ENCODE measurements at regions not wholly inside any gene's neighbourhood (a gene's known extent, or its start where the extent isn't known, plus 50 kb on each side); places are given as distances from the start of the nearest gene placed in this dataset.

GRCh38 chr10:35707642-35708425 lies 65.7 kb upstream of the FZD8 start:
- Histone ChIP-seq H3K4me1 (ENCODE audit: control insufficient read depth, insufficient read depth, low read length) (no peaks in the 10 kb centered on the region), H3K27ac (ENCODE audit: low read depth, low read length) (no peak overlapping the region), H3K27me3 (ENCODE audit: control insufficient read depth, insufficient read depth, low read length) (no peaks in the 10 kb centered on the region), H3K36me3 (ENCODE audit: control insufficient read depth, insufficient read depth, low read length) (no peaks in the 10 kb centered on the region), H3K9me3 (ENCODE audit: control insufficient read depth, insufficient read depth, low read length) (no peaks in the 10 kb centered on the region), H3K4me3 (ENCODE audit: low read depth, low read length) (no peak overlapping the region)
- no peak for DNase-seq (ENCODE audit: low read depth in 4 of 6, low spot score in 6 of 6)
- no CpG with 5 or more reads among the region's 2 CpGs for WGBS (ENCODE audit: insufficient coverage)

GRCh38 chr10:35706959-35707358 lies 64.9 kb upstream of the FZD8 start:
- no peaks in the 10 kb centered on the region for H3K36me3 ChIP-seq (ENCODE audit: control insufficient read depth, insufficient read depth, low read length)
- H3K4me3 ChIP-seq (ENCODE audit: low read depth, low read length) = no peak overlapping the region
- H3K27me3 ChIP-seq (ENCODE audit: control insufficient read depth, insufficient read depth, low read length) = no peaks in the 10 kb centered on the region
- H3K9me3 ChIP-seq (ENCODE audit: control insufficient read depth, insufficient read depth, low read length) = no peaks in the 10 kb centered on the region
- DNase-seq (ENCODE audit: low read depth in 4 of 6, low spot score in 6 of 6) = no peak
- H3K27ac ChIP-seq (ENCODE audit: low read depth, low read length) = no peak overlapping the region
- no CpG with 5 or more reads among the region's 3 CpGs for WGBS (ENCODE audit: insufficient coverage)
- H3K4me1 ChIP-seq (ENCODE audit: control insufficient read depth, insufficient read depth, low read length) = no peaks in the 10 kb centered on the region

- Histone ChIP-seq H3K27ac (ENCODE audit: low read depth, low read length) (no peak overlapping the region), H3K27me3 (ENCODE audit: control insufficient read depth, insufficient read depth, low read length) (no peaks in the 10 kb centered on the region), H3K4me1 (ENCODE audit: control insufficient read depth, insufficient read depth, low read length) (no peaks in the 10 kb centered on the region), H3K9me3 (ENCODE audit: control insufficient read depth, insufficient read depth, low read length) (no peaks in the 10 kb centered on the region), H3K4me3 (ENCODE audit: low read depth, low read length) (no peak overlapping the region), H3K36me3 (ENCODE audit: control insufficient read depth, insufficient read depth, low read length) (no peaks in the 10 kb centered on the region)
- no peak for DNase-seq (ENCODE audit: low read depth in 4 of 6, low spot score in 6 of 6)
- 90% methylated on average over 2 of the region's 2 CpGs for WGBS (ENCODE audit: insufficient coverage)
Observed at GRCh38 chr10:35705671-35706070, 63.6 kb upstream of the FZD8 start.

GRCh38 chr10:35705051-35705450 lies 63.0 kb upstream of the FZD8 start:
- Histone ChIP-seq H3K27ac (ENCODE audit: low read depth, low read length) (no peak overlapping the region), H3K27me3 (ENCODE audit: control insufficient read depth, insufficient read depth, low read length) (no peaks in the 10 kb centered on the region), H3K9me3 (ENCODE audit: control insufficient read depth, insufficient read depth, low read length) (no peaks in the 10 kb centered on the region), H3K4me3 (ENCODE audit: low read depth, low read length) (no peak overlapping the region), H3K4me1 (ENCODE audit: control insufficient read depth, insufficient read depth, low read length) (no peaks in the 10 kb centered on the region), H3K36me3 (ENCODE audit: control insufficient read depth, insufficient read depth, low read length) (no peaks in the 10 kb centered on the region)
- DNase-seq (ENCODE audit: low read depth in 4 of 6, low spot score in 6 of 6) = no peak
- 70% methylated on average over 4 of the region's 5 CpGs for WGBS (ENCODE audit: insufficient coverage)

- H3K9me3 ChIP-seq (ENCODE audit: control insufficient read depth, insufficient read depth, low read length) = no peaks in the 10 kb centered on the region
- no peaks in the 10 kb centered on the region for H3K4me1 ChIP-seq (ENCODE audit: control insufficient read depth, insufficient read depth, low read length)
- H3K36me3 ChIP-seq (ENCODE audit: control insufficient read depth, insufficient read depth, low read length) = no peaks in the 10 kb centered on the region
- no peak for DNase-seq (ENCODE audit: low read depth in 4 of 6, low spot score in 6 of 6)
- H3K27ac ChIP-seq (ENCODE audit: low read depth, low read length) = no peak overlapping the region
- no peaks in the 10 kb centered on the region for H3K27me3 ChIP-seq (ENCODE audit: control insufficient read depth, insufficient read depth, low read length)
- no peak overlapping the region for H3K4me3 ChIP-seq (ENCODE audit: low read depth, low read length)
Observed at GRCh38 chr10:35704401-35704800, 62.3 kb upstream of the FZD8 start.

- no peak for DNase-seq (ENCODE audit: low read depth in 4 of 6, low spot score in 6 of 6)
- Histone ChIP-seq H3K4me3 (ENCODE audit: low read depth, low read length) (no peak overlapping the region), H3K27ac (ENCODE audit: low read depth, low read length) (no peak overlapping the region), H3K4me1 (ENCODE audit: control insufficient read depth, insufficient read depth, low read length) (no peaks in the 10 kb centered on the region), H3K27me3 (ENCODE audit: control insufficient read depth, insufficient read depth, low read length) (no peaks in the 10 kb centered on the region), H3K36me3 (ENCODE audit: control insufficient read depth, insufficient read depth, low read length) (no peaks in the 10 kb centered on the region), H3K9me3 (ENCODE audit: control insufficient read depth, insufficient read depth, low read length) (no peaks in the 10 kb centered on the region)
- WGBS (ENCODE audit: insufficient coverage) = 83% methylated on average over 12 of the region's 12 CpGs
Observed at GRCh38 chr10:35700487-35700882, 58.4 kb upstream of the FZD8 start.

GRCh38 chr10:35699848-35700486 lies 57.9 kb upstream of the FZD8 start:
- Histone ChIP-seq H3K4me1 (ENCODE audit: control insufficient read depth, insufficient read depth, low read length) (no peaks in the 10 kb centered on the region), H3K4me3 (ENCODE audit: low read depth, low read length) (no peak overlapping the region), H3K36me3 (ENCODE audit: control insufficient read depth, insufficient read depth, low read length) (no peaks in the 10 kb centered on the region), H3K9me3 (ENCODE audit: control insufficient read depth, insufficient read depth, low read length) (no peaks in the 10 kb centered on the region), H3K27me3 (ENCODE audit: control insufficient read depth, insufficient read depth, low read length) (no peaks in the 10 kb centered on the region), H3K27ac (ENCODE audit: low read depth, low read length) (no peak overlapping the region)
- peak in 1 of 6 donors; percentile 52 for DNase-seq (ENCODE audit: low read depth in 4 of 6, low spot score in 6 of 6)
- WGBS (ENCODE audit: insufficient coverage) = no CpG with 5 or more reads among the region's 5 CpGs

- H3K4me1 ChIP-seq (ENCODE audit: control insufficient read depth, insufficient read depth, low read length) = no peaks in the 10 kb centered on the region
- H3K36me3 ChIP-seq (ENCODE audit: control insufficient read depth, insufficient read depth, low read length) = no peaks in the 10 kb centered on the region
- WGBS (ENCODE audit: insufficient coverage) = 83% methylated on average over 2 of the region's 5 CpGs
- H3K27me3 ChIP-seq (ENCODE audit: control insufficient read depth, insufficient read depth, low read length) = peaks cover 2% of the 10 kb centered on the region
- no peaks in the 10 kb centered on the region for H3K9me3 ChIP-seq (ENCODE audit: control insufficient read depth, insufficient read depth, low read length)
- H3K4me3 ChIP-seq (ENCODE audit: low read depth, low read length) = no peak overlapping the region
- DNase-seq (ENCODE audit: low read depth in 4 of 6, low spot score in 6 of 6) = no peak
- H3K27ac ChIP-seq (ENCODE audit: low read depth, low read length) = no peak overlapping the region
Observed at GRCh38 chr10:35696392-35697287, 54.5 kb upstream of the FZD8 start.

GRCh38 chr10:35693800-35694199 lies 51.7 kb upstream of the FZD8 start:
- no peak for DNase-seq (ENCODE audit: low read depth in 4 of 6, low spot score in 6 of 6)
- Histone ChIP-seq H3K4me3 (ENCODE audit: low read depth, low read length) (no peak overlapping the region), H3K9me3 (ENCODE audit: control insufficient read depth, insufficient read depth, low read length) (no peaks in the 10 kb centered on the region), H3K27me3 (ENCODE audit: control insufficient read depth, insufficient read depth, low read length) (peaks cover 6% of the 10 kb centered on the region), H3K27ac (ENCODE audit: low read depth, low read length) (no peak overlapping the region), H3K36me3 (ENCODE audit: control insufficient read depth, insufficient read depth, low read length) (no peaks in the 10 kb centered on the region), H3K4me1 (ENCODE audit: control insufficient read depth, insufficient read depth, low read length) (no peaks in the 10 kb centered on the region)
- no CpG with 5 or more reads among the region's 6 CpGs for WGBS (ENCODE audit: insufficient coverage)

All from spinal cord (tissue), 9 donors.